Activated B cell treated with CpG ODN at 0.5 μM for 24 hours (primary cell): ENCODE measurements at regions not wholly inside any gene's neighbourhood (a gene's known extent, or its start where the extent isn't known, plus 50 kb on each side); places are given as distances from the start of the nearest gene placed in this dataset.
"Not testable (repeated sequence)": the region's sequence is repeated elsewhere in the genome, so short reads cannot be mapped to it uniquely, and the experiment has no call there.

Experiments
- ATAC-seq: fragments of 200-7000 bp; cut with Tn5 transposase; one replicate; pipeline ENCODE4 v1.10.0; 2021; ENCODE audit warnings: low read depth, mild to moderate bottlenecking, moderate library complexity
- CTCF ChIA-PET: fragments of 350-600 bp; sonication (Branson Sonifier 250); formaldehyde crosslinking; loops from one replicate; lab custom pipeline; 2021; ENCODE audit warnings: antibody characterized with exemption; lab: Charles Lee
- POLR2A ChIA-PET: fragments of 350-600 bp; sonication (Branson Sonifier 250); formaldehyde crosslinking; loops from one replicate; lab custom pipeline; 2021; ENCODE audit warnings: antibody characterized with exemption; lab: Charles Lee
- DNase-seq: peaks from one replicate; pipeline ENCODE4 v3.0.0; 2022
- H3K27ac Mint-ChIP-seq: one replicate; pipeline ENCODE4 v1.8.0; 2020; ENCODE audit warnings: mixed read lengths
- H3K27me3 Mint-ChIP-seq: one replicate; pipeline ENCODE4 v1.8.0; 2021; ENCODE audit warnings: mixed read lengths
- H3K36me3 Mint-ChIP-seq: one replicate; pipeline ENCODE4 v1.8.0; 2021; ENCODE audit warnings: low read depth, mixed read lengths
- H3K4me1 Mint-ChIP-seq: one replicate; pipeline ENCODE4 v1.8.0; 2021; ENCODE audit warnings: mixed read lengths
- H3K4me3 Mint-ChIP-seq: one replicate; pipeline ENCODE4 v1.8.0; 2020; ENCODE audit warnings: mild to moderate bottlenecking, mixed read lengths
- H3K9me3 Mint-ChIP-seq: one replicate; pipeline ENCODE4 v1.8.0; 2020; ENCODE audit warnings: mixed read lengths
- intact Hi-C: fragments of 100-400 bp; cut with micrococcal nuclease; formaldehyde crosslinking; loops from one replicate; pipeline ENCODE4 v1.15.1; 2024
- TF ChIP-seq, protein P1 (sequence below): fragments of 200-600 bp; IDR thresholded peaks from one replicate; pipeline ENCODE4 v1.8.0; 2022; ENCODE audit warnings: antibody characterized with exemption, mild to moderate bottlenecking

DNA sequence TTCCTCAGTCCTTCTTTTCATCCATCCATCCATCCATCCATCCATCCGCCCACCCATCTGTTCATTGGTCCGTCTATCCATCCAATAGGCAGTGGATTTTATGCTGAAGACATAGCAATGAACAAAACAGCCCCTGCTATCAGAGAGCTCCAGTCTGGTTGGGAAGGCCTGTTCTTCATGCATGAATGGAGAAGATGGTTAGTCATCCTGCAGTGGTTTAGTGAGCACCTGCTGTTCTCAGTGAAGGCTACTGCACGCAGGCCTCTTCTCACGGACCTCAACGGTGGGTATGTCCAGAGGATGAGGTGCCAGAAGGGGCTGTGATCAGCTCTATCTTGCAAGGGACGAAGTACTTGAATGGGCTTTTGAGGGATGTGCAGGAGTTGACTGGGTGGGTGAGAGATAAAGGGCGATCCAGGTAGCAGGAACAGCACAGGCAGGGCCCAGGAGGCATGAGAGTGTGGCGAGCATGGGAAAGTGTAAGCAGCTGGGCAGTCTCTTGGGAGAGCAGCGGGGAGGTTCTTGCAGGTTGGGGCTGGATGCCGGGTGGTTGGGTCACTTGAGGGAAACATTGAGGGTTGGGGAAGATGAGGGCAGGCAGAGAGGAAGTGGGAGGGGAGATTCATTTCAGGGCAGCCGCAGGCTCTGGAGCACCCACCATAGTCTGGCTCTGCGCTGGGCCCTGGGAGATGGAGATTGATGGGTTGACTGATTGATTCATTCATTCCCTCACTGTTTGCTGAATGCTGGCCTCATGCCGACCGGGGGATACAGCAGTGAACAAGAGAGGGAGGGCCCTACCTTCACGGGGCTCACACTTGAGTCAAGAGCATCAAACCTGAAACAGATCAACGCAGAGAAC is 115.0 kb upstream of the CIBAR2 start:
- peaks cover 7% of the 10 kb centered on the region for H3K27me3 Mint-ChIP-seq
- peak overlapping the region; percentile 9 for H3K27ac Mint-ChIP-seq
- peak; percentile 78 for ATAC-seq
- H3K9me3 Mint-ChIP-seq = no peaks in the 10 kb centered on the region
- no peak for DNase-seq
- CTCF ChIA-PET = no interaction called here
- POLR2A ChIA-PET = interaction anchor here (0.7 kb wide), 1 partner anchor 1092 kb away, joined by 4 read pairs; no protein-coding TSS in a partner anchor
- intact Hi-C loops = no loop called here
- H3K36me3 Mint-ChIP-seq = no peaks in the 10 kb centered on the region
- peaks cover 11% of the 10 kb centered on the region for H3K4me1 Mint-ChIP-seq
- H3K4me3 Mint-ChIP-seq = no peak overlapping the region
- TF ChIP-seq, protein P1, sequence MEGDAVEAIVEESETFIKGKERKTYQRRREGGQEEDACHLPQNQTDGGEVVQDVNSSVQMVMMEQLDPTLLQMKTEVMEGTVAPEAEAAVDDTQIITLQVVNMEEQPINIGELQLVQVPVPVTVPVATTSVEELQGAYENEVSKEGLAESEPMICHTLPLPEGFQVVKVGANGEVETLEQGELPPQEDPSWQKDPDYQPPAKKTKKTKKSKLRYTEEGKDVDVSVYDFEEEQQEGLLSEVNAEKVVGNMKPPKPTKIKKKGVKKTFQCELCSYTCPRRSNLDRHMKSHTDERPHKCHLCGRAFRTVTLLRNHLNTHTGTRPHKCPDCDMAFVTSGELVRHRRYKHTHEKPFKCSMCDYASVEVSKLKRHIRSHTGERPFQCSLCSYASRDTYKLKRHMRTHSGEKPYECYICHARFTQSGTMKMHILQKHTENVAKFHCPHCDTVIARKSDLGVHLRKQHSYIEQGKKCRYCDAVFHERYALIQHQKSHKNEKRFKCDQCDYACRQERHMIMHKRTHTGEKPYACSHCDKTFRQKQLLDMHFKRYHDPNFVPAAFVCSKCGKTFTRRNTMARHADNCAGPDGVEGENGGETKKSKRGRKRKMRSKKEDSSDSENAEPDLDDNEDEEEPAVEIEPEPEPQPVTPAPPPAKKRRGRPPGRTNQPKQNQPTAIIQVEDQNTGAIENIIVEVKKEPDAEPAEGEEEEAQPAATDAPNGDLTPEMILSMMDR = no peak

DNA sequence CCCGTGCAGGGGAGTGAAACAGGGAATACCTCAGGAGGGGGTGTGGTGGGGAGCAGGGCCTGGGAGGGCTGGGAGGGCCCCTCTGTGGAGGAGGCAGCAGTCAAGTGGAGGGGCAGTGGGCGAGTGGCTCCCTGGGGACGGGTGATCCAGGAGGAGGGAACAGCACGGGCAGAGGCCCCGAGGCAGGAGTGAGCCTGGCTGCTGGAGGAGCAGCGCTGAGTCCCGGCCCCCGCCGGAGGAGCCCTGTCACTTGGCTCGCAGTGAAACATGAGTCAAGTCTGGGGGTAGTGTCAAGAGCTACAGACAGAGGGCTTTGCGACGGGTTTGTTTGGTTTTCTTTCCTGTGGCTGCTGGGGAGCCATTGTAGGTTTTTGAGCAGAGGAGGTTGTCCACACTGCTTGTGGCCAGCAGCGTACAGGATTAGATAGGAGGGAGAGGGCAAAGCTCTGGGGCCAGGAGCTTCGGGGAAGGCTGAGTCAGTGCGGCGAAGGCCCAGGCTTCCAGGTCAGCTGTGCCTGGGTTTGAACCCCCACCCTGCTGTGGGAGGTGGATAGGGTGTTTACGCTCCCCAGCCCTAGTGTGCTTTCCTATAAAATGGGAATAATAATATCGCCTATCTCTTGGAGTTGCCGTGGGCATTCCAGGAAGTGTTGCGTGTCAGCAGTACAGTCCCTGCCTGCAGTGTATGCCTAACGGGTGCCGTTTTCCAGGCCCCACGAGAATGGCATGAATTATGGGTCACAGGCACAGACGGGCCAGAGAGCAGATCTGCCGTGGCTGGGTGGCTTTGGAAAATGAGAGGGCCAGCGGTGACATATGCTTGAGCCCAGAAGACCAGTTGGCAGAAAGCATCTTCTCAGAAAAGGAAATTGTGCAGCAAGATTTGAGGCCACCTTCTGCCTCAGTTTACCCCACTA is 115.9 kb upstream of the CIBAR2 start:
- H3K27me3 Mint-ChIP-seq = peaks cover 7% of the 10 kb centered on the region

DNA sequence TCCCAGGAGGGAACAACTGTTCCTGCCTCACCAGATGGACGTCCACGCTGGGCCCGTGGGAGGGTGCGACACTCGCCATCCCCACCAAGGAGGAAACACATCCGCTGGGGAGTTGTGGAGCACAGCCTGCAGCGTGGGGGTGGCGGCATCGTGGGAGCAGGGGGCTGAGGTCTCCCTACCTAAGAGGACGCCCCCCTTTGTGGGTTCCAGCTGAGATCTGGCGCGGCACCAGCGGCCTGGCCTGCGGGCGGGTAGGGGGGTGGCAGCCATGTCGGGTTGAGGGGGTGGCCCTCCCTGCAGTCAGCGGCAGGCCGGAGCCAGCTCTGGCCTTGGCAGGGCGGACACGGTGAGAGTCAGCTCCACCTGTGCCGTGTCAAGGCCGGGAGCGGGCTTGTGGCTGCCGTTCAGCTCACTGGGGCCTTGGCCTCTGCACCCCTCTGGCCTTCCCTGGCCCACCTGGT is 116.7 kb upstream of the CIBAR2 start:
- Mint-ChIP-seq H3K9me3 (no peaks in the 10 kb centered on the region), H3K4me3 (no peak overlapping the region), H3K36me3 (no peaks in the 10 kb centered on the region), H3K27ac (no peak overlapping the region), H3K4me1 (peaks cover 11% of the 10 kb centered on the region), H3K27me3 (peaks cover 10% of the 10 kb centered on the region)
- ChIA-PET CTCF (no interaction called here), POLR2A (interaction anchor here (0.5 kb wide), 1 partner anchor 18 kb away, joined by 3 read pairs; no protein-coding TSS in a partner anchor)
- ATAC-seq (no peak), DNase-seq (no peak)
- intact Hi-C loops = no loop called here
- TF ChIP-seq, protein P1 = no peak

More for the DNA sequence above, 115.9 kb upstream of the CIBAR2 start:
- H3K9me3 Mint-ChIP-seq = no peaks in the 10 kb centered on the region
- peaks cover 11% of the 10 kb centered on the region for H3K4me1 Mint-ChIP-seq
- intact Hi-C loops = no loop called here
- no peaks in the 10 kb centered on the region for H3K36me3 Mint-ChIP-seq
- no peak for ATAC-seq
- TF ChIP-seq, protein P1 = no peak
- H3K4me3 Mint-ChIP-seq = no peak overlapping the region
- H3K27ac Mint-ChIP-seq = no peak overlapping the region
- no peak for DNase-seq
- POLR2A ChIA-PET = interaction anchor here (0.5 kb wide), 1 partner anchor 19 kb away, joined by 3 read pairs; no protein-coding TSS in a partner anchor
- CTCF ChIA-PET = no interaction called here

DNA sequence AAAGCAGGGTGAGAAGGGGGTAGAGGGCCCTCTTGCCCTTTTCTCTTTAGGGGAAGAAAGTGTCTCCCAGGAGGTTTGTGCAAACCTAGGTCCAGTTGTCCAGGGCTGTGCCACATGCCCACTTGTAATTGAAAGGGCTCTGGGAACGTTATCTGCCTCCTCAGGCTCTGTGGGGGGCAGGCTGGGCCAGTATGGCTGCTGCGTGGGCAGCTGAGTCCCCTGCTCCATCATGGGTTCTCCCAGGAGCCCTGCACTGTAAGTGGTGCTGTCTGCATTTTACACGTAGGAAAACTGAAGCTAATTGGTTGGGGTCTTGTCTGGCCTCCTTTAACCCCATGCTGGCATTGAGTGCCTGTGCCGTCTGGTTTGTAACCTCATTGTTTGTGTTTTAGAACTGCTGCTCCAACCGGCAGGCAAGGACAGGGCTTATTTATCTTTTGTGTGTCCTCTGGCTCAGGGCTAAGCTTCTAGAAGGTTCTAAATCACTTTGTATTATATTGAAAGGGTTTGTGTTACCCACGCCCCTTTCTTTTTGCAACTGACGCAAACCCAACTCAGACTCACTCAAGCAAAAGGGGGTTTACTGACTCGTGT is 117.7 kb upstream of the CIBAR2 start:
- intact Hi-C loops = no loop called here
- ChIA-PET CTCF (no interaction called here), POLR2A (no interaction called here)
- no peaks in the 10 kb centered on the region for H3K9me3 Mint-ChIP-seq
- H3K4me1 Mint-ChIP-seq = peaks cover 11% of the 10 kb centered on the region
- DNase-seq (no peak), ATAC-seq (no peak)
- peaks cover 14% of the 10 kb centered on the region for H3K27me3 Mint-ChIP-seq
- no peak overlapping the region for H3K4me3 Mint-ChIP-seq
- TF ChIP-seq, protein P1 = no peak
- no peak overlapping the region for H3K27ac Mint-ChIP-seq
- no peaks in the 10 kb centered on the region for H3K36me3 Mint-ChIP-seq

DNA sequence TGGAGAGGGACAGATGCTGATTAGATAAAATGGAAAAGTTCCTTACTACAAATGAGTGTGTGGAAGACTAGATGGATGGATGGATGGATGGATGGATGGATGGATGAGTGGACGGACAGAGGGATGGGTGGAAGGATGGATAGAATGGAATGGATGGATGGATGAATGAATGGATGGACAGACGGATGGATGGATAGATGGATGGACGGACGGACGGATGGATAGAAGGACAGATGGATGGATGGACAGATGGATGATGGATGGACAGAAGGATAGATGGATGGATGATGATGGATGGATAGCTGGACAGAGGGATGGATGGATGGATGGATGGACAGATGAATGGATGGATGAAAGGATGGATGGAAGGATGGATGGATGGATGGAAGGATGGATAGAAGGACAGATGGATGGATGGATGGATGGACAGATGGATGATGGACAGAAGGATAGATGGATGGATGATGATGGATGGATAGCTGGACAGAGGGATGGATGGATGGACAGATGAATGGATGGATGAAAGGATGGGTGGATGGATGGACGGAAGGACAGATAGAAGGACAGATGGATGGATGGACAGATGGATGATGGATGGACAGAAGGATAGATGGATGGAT is 118.6 kb upstream of the CIBAR2 start:
- DNase-seq, POLR2A ChIA-PET, intact Hi-C loops, H3K36me3 Mint-ChIP-seq, ATAC-seq, CTCF ChIA-PET, H3K4me3 Mint-ChIP-seq, H3K9me3 Mint-ChIP-seq, H3K27ac Mint-ChIP-seq: not testable (repeated sequence)
- Mint-ChIP-seq H3K27me3 (peaks cover 14% of the 10 kb centered on the region), H3K4me1 (peaks cover 11% of the 10 kb centered on the region)
